Brain microvascular endothelial cell (primary cell): ENCODE measurements at regions not wholly inside any gene's neighbourhood (a gene's known extent, or its start where the extent isn't known, plus 50 kb on each side); places are given as distances from the start of the nearest gene placed in this dataset.
"Not testable (repeated sequence)": the region's sequence is repeated elsewhere in the genome, so short reads cannot be mapped to it uniquely, and the experiment has no call there.

Experiments
- DNase-seq: peaks from one replicate; pipeline ENCODE4 v3.0.0-alpha.2; 2020
- H3K27ac ChIP-seq: fragments of 250-450 bp; sonication (Bioruptor Pico); 2 replicates; pipeline ENCODE4 v1.5.1; 2020; ENCODE audit warnings: mild to moderate bottlenecking, moderate library complexity
- H3K27me3 ChIP-seq: fragments of 250-450 bp; sonication (Bioruptor Pico); replicated peaks from 2 replicates; pipeline ENCODE4 v1.5.1; 2020; ENCODE audit warnings: mild to moderate bottlenecking
- H3K36me3 ChIP-seq: fragments of 250-450 bp; sonication (Bioruptor Pico); replicated peaks from 2 replicates; pipeline ENCODE4 v1.5.1; 2020; ENCODE audit warnings: mild to moderate bottlenecking
- H3K4me3 ChIP-seq: 2 replicates; pipeline ENCODE4 v1.5.1; 2011; ENCODE audit warnings: low read depth, mild to moderate bottlenecking, control low read depth, low read length, moderate library complexity
- CTCF ChIP-seq: IDR thresholded peaks from 2 replicates; pipeline ENCODE4 v1.5.1; 2011; ENCODE audit warnings: low read depth, mild to moderate bottlenecking, moderate library complexity, low read length, control low read depth, inconsistent platforms; ENCODE audit errors: missing control alignments
- in situ Hi-C: cut with HindIII; loops from 2 replicates; pipeline ENCODE4 v1.10.0; 2017; ENCODE audit warnings: low sequenced_read_pairs, low pct_ligation_motif_present

DNA sequence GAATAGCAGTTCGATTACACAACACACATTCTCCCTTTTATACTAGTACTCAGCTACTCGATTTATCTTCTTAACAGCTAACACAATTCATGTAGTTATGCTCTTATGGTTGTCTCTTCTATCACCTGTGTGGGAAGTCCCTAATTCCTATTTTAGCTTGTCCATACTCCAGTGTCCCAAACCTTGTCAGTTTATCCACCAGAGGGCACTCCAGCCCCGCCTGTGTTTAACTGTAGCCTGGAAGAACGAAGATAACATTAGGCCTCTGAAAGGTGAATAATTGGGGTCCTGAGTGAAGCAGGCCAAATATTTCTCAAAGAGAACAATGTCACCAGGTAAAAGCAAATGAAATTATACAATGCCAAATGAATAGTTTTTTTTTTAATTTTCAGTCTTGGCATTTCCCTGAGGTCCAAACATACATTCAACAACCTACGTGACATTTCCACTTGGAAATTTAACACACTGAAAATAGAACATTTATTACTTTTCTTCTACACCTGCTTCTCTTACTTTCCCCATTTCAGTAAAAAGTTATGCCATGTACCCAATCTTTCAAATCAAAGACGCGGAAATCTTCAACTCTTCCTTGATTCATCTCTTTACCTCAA is 560.7 kb downstream of the HTR1A start:
- no peak overlapping the region for H3K4me3 ChIP-seq
- H3K27ac ChIP-seq: no peak overlapping the region
- H3K36me3 ChIP-seq: no peaks in the 10 kb centered on the region
- no peaks in the 10 kb centered on the region for H3K27me3 ChIP-seq
- peak; percentile 90 for TF ChIP-seq CTCF
- in situ Hi-C loops: no loop called here
- DNase-seq: peak; percentile 46

DNA sequence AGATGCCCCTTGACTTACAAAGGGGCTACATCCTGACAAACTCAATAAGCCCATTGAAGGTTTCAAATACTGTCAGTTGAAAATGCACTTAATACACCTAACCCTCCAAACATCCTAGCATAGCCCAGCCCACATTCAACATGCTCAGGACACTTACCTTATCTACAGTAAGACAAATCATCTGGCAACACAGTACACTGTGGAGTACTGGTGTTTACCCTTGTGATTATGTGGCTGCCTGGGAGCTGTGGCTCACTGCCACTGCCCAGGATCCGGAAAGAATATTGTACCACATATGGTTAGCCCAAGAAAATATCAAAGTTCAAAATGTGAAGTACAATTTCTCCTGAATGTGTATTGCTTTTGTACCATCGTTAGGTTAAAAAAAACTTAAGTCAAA is 562.2 kb downstream of the HTR1A start:
- no peak for TF ChIP-seq CTCF
- no peaks in the 10 kb centered on the region for H3K36me3 ChIP-seq
- no peak overlapping the region for H3K4me3 ChIP-seq
- DNase-seq: no peak
- no peak overlapping the region for H3K27ac ChIP-seq
- H3K27me3 ChIP-seq: no peaks in the 10 kb centered on the region
- in situ Hi-C loops: no loop called here

DNA sequence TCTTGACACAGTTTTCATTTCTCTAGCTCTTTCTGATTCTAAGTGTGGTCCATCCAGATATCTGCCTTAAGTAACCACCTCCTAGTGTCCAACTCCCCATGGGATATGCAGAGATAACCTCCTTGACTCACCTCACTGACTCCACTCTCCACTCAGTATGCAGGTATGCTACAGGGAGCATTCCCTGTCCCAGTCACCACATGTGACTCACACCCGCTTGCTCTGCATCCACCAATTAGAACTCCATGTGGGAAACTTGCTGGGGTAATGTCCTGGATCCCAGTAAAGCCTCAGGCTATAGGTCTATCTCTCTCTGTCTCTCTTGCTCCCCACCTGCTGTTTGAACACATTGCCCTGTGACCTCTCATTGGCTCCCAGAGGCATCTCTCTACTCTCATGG is 563.9 kb downstream of the HTR1A start:
- no peaks in the 10 kb centered on the region for H3K36me3 ChIP-seq
- no peak for DNase-seq
- TF ChIP-seq CTCF: no peak
- in situ Hi-C loops: no loop called here
- no peak overlapping the region for H3K27ac ChIP-seq
- no peaks in the 10 kb centered on the region for H3K27me3 ChIP-seq
- H3K4me3 ChIP-seq: no peak overlapping the region

- DNase-seq, H3K36me3 ChIP-seq, H3K27me3 ChIP-seq, in situ Hi-C loops, H3K4me3 ChIP-seq, H3K27ac ChIP-seq: not testable (repeated sequence)
These were observed 574.1 kb downstream of the HTR1A start for GRCh38 chr5:63388188-63388587.

DNA sequence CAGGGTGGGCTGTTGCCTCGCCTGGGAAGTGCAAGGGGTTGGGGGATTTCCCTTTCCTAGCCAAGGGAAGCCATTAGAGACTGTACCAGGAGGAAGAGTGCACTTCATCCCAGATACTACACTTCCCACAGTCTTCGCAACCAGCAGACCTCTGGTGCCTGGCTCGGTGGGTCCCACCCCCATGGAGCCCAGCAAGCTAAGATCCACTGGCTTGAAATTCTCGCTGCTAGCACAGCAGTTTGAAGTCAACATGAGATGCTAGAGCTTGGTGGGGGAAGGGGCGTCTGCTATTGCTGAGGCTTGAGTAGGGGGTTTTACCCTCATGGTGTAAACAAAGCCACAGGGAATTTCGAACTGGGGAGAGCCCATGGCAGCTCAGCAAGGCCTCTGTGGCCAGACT is 586.4 kb downstream of the HTR1A start:
- DNase-seq: no peak
- H3K27ac ChIP-seq: no peak overlapping the region
- in situ Hi-C loops: no loop called here
- H3K36me3 ChIP-seq: no peaks in the 10 kb centered on the region
- no peak for TF ChIP-seq CTCF
- no peak overlapping the region for H3K4me3 ChIP-seq
- no peaks in the 10 kb centered on the region for H3K27me3 ChIP-seq

- no peak overlapping the region for H3K4me3 ChIP-seq
- no peak for DNase-seq
- H3K27ac ChIP-seq: no peak overlapping the region
- no peaks in the 10 kb centered on the region for H3K27me3 ChIP-seq
- TF ChIP-seq CTCF: no peak
- no peaks in the 10 kb centered on the region for H3K36me3 ChIP-seq
- in situ Hi-C loops: no loop called here
These were observed 588.2 kb downstream of the HTR1A start for GRCh38 chr5:63374085-63374484.
